ENCODE measurements at regions not wholly inside any gene's neighbourhood (a gene's known extent, or its start where the extent isn't known, plus 50 kb on each side); places are given as distances from the start of the nearest gene placed in this dataset.

- TF ChIP-seq CTCF (IDR thresholded peaks at IDR 0.05; ENCODE audit: poor library complexity) (no peak), EZH2 (IDR thresholded peaks at IDR 0.05; ENCODE audit: borderline replicate concordance) (no peak), EZH2phosphoT487 (IDR thresholded peaks at IDR 0.05; ENCODE audit: low read depth, severe bottlenecking, unreplicated experiment) (no peak)
These were observed 733.8 kb upstream of the ALCAM start for GRCh38 chr3:104632947-104633346.
